ENCODE measurements at regions not wholly inside any gene's neighbourhood (a gene's known extent, or its start where the extent isn't known, plus 50 kb on each side); places are given as distances from the start of the nearest gene placed in this dataset.
A peak's percentile ranks its signal among the peaks of the same experiment; 100 is the strongest.

GRCh38 chr11:121241343-121242211, 51.0 kb upstream of the SC5D start:
- peak; percentile 26 for DNase-seq (ENCODE audit: low spot score)
